ENCODE measurements at regions not wholly inside any gene's neighbourhood (a gene's known extent, or its start where the extent isn't known, plus 50 kb on each side); places are given as distances from the start of the nearest gene placed in this dataset.

- no peak for TF ChIP-seq POLR2AphosphoS5 (IDR thresholded peaks at IDR 0.05; ENCODE audit: low read depth, low read length)
- no peak for TF ChIP-seq TAF1 (IDR thresholded peaks at IDR 0.05; ENCODE audit: borderline replicate concordance, low read depth, low read length)
Observed at GRCh38 chr4:35052546-35052945, 1191.8 kb downstream of the ARAP2 start.
